Bone marrow (tissue), 2 donors: ENCODE measurements at regions not wholly inside any gene's neighbourhood (a gene's known extent, or its start where the extent isn't known, plus 50 kb on each side); places are given as distances from the start of the nearest gene placed in this dataset.

ENCODE experiments used
- DNase-seq, 2 donors: peaks; one replicate each; lab custom pipeline; 2025; lab: John Stamatoyannopoulos, UW

- DNase-seq = no peak
These were observed 206.2 kb upstream of the IRX5 start for GRCh38 chr16:54724346-54724925.

- no peak for DNase-seq
These were observed 208.4 kb upstream of the IRX5 start for GRCh38 chr16:54722210-54722676.

- DNase-seq = no peak
These were observed 210.4 kb upstream of the IRX5 start for GRCh38 chr16:54720259-54720658.

GRCh38 chr16:54719624-54720023, 211.0 kb upstream of the IRX5 start:
- DNase-seq = no peak

DNA sequence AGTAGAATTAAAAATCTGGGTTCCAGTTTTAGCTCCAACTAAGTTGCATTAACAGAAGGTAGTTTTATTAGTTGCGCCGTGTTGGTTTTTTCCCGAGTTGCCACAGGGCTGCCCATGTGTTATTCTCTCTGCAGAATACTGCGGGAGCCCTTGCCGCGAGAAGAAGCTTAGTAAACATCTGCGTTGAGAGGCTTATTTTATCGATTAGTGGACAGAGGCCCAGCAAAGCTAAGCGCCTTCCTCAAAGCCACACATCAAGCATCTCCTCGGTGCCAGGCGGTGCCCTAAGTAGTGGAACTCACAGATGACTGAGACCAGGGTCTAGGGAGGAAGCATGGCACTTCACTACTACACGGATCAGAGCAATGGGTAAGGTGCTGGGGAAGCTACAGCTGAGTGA, 212.3 kb upstream of the IRX5 start:
- DNase-seq = no peak

- no peak for DNase-seq
These were observed 215.7 kb upstream of the IRX5 start for GRCh38 chr16:54715011-54715410.

DNA sequence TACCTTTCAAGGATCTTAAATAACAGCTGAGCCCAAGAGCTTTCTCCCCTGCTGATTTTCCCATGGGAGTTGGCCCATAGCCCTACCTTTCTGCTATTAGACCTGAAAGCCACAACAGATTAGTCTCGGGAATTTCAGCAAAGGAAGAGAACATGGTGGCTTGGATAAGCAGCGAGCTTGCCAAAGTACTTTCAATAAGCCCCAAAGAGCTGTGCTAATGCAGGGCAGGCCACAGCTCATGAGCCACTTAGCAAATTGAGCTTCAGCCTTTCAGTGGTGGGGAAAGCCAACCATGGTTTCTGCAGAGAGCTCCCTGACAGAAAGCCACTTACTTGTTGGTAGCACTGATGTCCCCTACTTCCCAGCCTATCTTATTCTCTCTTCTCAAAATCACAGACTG, 217.8 kb upstream of the IRX5 start:
- no peak for DNase-seq

DNA sequence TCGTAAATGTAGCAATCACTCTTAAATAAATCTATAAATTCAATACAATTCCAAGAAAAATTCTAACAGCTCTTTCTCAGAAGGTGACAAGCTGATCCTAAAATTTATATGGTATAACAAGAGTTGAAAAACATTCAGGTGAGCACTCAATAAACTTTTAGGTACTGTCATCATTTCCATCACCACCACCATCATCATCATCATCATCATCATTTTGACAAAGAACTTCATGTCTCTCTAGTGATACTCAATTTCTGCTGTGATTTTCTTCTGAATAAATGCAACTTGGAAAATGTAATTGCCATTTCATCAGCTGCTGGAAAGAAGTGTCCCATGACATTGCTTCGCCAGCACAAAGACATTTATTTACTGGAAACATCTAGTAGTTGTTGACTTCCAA, 222.9 kb upstream of the IRX5 start:
- DNase-seq = no peak

- DNase-seq = no peak
These were observed 224.3 kb upstream of the IRX5 start for GRCh38 chr16:54706406-54706805.

DNA sequence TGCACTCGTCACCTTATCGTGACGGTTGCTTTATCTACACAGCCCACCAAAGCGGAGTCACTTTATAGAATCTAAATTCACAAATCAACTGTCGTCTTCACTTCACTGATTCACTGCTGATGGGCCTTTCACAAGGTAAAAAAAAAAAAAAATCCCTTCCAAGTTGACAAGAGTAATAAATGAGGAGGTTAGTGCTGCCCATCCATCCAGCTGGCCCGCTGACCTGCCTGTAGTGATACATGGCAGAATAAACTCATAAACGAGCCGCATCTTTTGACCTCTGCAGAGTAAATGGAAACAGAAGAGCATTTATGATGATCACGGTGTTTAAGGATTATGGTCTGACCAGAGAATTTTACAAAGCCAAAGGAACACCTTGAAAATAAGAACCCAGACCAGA, 227.3 kb upstream of the IRX5 start:
- DNase-seq = no peak

DNA sequence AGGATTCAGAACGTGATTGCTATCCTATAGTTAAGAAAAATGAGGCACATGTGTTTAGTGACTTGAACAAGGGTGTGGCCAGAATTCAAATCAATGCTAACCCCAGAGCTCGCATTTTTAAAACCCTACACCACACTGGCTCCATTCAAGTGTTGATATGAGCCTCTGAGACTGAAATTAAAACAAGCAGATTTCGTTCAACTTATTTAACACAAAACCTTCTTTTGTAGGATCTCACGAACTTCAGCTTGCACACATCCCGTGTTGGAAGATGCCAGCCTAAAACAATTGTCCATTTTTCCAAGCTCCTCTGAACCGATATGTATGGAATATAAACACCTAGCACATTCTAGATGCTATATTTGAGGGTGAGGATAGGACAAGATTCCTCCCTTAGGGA, 231.0 kb upstream of the IRX5 start:
- no peak for DNase-seq

DNA sequence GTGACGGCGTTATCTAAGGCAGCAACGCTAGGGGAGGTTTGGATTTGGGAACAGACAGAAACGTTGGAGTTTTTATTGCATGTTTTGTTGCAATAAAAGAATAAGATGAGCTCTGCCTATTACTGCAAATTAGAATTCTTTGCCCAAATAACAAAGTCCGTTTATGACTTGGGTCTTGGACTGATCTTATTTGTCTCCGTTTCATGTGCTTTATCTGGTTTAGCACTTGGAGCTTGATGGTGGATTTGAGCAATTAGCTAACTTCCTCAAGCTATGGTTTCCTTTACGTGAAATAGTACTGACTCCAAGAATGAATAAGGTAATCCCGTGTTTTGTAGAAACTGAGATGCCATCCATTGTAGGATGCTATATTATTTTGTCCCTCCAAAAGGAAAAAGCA, 233.0 kb upstream of the IRX5 start:
- no peak for DNase-seq

GRCh38 chr16:54696970-54697369, 233.7 kb upstream of the IRX5 start:
- no peak for DNase-seq

DNA sequence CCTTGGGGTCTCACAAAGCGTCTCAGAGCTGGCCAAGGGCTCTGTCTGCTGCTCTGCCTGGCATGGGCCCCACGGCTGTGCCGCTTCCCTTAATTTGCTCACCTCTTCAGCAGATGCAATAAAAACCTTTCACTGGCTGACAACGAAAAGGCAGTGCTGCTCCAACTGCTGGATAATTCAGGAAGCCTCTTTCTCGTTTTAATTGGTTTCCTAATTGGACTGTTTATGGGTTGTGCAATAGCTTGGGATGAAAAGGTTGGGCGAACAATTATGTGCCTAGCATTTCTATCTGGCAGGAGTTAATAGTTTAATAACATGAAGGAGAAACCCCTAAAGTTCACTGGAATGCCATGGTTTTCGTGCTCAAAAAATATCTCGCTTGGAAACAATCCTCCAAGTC, 234.1 kb upstream of the IRX5 start:
- no peak for DNase-seq

DNA sequence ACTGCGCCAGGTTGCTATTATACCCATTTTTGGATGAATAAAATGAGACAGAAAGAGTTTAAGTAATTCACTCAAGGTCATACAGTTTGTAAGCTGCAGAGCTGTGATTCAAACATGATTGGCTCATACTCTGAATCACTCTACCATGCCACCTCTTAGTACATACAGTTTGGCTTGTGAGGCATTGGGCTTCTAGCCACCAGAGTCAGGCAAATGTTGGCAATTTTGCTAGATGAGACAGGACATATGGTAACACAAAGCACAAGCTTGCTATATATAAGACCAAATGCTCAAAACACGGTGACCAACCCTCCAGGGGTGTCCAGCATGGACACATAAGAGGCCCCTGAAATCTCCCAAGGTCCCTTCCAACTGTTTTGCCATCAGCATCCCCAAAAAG, 236.0 kb upstream of the IRX5 start:
- no peak for DNase-seq

DNA sequence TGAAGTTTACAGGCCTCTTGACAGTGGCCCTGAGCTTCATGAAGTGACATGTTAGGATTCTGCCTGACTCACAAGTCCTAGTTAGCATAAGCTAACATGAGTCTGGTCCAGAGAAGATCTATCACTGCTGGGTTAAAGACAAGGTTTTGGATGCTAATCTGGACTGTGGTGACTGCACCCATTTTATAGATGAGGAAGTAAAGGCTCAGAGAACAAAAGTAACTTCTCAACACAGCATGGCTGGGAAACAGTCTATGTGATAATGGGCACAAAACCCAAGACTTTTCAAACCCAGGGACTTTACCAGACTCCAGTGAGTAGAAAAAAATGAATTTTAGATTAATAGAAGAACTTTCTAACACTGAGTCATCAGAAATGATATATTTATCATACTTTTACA, 236.8 kb upstream of the IRX5 start:
- no peak for DNase-seq

DNA sequence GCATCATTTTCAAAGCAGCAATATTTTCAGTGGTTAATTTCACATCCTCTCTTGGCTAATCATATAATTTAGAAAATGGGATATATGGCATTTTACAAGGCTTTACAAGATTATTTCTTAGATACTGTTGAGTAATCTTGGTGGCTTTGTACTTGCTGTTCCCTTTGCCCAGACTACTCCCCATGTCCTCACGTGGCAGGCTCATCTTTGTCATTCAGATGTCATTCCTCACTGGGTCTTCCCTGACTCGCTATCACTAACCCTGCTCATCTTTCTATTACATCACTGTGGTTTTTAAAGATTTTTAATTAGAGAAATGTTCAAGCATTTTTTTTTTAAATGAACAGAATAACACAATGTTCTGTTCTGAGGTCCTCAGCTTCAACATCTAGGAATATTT, 240.0 kb upstream of the IRX5 start:
- no peak for DNase-seq

DNA sequence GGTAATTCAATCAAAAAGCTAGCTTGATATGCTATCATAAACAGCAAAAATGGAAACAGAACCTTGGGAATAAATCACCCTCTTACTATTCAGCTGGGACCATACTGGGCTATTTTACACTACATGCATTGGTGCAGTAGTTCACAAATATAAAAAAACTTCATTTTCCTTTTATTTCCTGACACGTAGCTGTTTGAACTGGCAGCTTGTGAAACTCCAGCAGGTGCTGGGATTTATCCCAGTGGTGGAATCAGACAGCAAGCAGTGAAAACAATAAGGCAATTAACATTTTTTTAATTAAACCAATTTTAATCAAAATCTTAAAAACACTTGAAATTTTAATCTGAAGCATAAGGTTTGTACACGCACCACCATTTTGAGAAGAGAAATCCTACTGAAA, 240.4 kb upstream of the IRX5 start:
- DNase-seq = no peak

- DNase-seq = no peak
These were observed 241.4 kb upstream of the IRX5 start for GRCh38 chr16:54689072-54689865.

DNA sequence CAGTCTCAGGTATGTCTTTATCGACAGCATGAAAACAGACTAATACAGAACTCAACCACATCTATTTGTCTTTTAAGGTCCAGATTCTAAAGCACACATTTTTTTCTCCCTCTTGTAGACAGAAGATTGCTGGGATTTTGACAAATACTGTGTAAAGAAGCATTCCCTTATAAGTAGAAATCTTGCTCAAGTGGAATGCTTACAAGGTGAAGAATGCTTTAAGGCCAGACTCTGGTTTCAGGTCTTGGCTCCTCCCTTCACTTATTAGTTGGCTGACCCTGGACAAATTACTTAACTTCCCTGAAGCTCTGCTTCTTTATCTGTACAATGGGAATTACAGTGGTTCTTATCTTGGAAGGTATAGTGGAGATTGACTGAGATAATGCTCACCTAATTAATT, 242.3 kb upstream of the IRX5 start:
- DNase-seq = no peak

- no peak for DNase-seq
These were observed 243.4 kb upstream of the IRX5 start for GRCh38 chr16:54687043-54687899.

GRCh38 chr16:54685682-54686081, 245.0 kb upstream of the IRX5 start:
- no peak for DNase-seq

- no peak for DNase-seq
These were observed 251.1 kb upstream of the IRX5 start for GRCh38 chr16:54679531-54679930.
